HL-60 (cell line): ENCODE measurements at regions not wholly inside any gene's neighbourhood (a gene's known extent, or its start where the extent isn't known, plus 50 kb on each side); places are given as distances from the start of the nearest gene placed in this dataset.

ENCODE experiments used
- DNase-seq, 2 experiments: peaks; one replicate each; pipeline ENCODE4 v3.0.0-alpha.2; 2010 to 2020; ENCODE audit warnings: low read depth in 1 of 2, low spot score in 1 of 2
- H3K27ac ChIP-seq: fragments of 250-450 bp; sonication (Bioruptor Pico); replicated peaks from 2 replicates; pipeline ENCODE4 v1.5.1; 2020; ENCODE audit warnings: mild to moderate bottlenecking, moderate library complexity
- H3K27me3 ChIP-seq: fragments of 250-450 bp; sonication (Bioruptor Pico); 2 replicates; pipeline ENCODE4 v1.5.1; 2021; ENCODE audit warnings: mild to moderate bottlenecking, moderate library complexity; ENCODE audit not compliant: insufficient read depth, poor library complexity, severe bottlenecking
- H3K4me3 ChIP-seq: replicated peaks from 2 replicates; pipeline ENCODE4 v1.5.1; 2011; ENCODE audit warnings: mild to moderate bottlenecking, control low read depth, low read length; ENCODE audit not compliant: insufficient read depth
- CTCF ChIP-seq: IDR thresholded peaks from one replicate; pipeline ENCODE4 v1.5.1; 2011; ENCODE audit warnings: low read length, control low read depth, inconsistent platforms; ENCODE audit not compliant: insufficient read depth
- GABPA ChIP-seq: IDR thresholded peaks from 2 replicates; pipeline ENCODE4 v1.6.1; 2012; ENCODE audit warnings: low read depth
- POLR2AphosphoS5 ChIP-seq: IDR thresholded peaks from 2 replicates; pipeline ENCODE4 v1.6.1; 2012; ENCODE audit warnings: low read depth
- REST ChIP-seq: IDR thresholded peaks from 2 replicates; pipeline ENCODE4 v1.6.1; 2012; ENCODE audit warnings: low read depth; ENCODE audit not compliant: insufficient replicate concordance
- SPI1 ChIP-seq: IDR thresholded peaks from 2 replicates; pipeline ENCODE4 v1.6.1; 2012; ENCODE audit warnings: low read depth, mild to moderate bottlenecking, borderline replicate concordance

- H3K27ac ChIP-seq: no peak overlapping the region
- H3K4me3 ChIP-seq: no peak overlapping the region
- TF ChIP-seq REST (no peak), CTCF (no peak), GABPA (no peak), POLR2AphosphoS5 (no peak), SPI1 (no peak)
- H3K27me3 ChIP-seq: no peaks in the 10 kb centered on the region
- no peak for DNase-seq
Observed at GRCh38 chr2:198711484-198711883, 746.3 kb downstream of the SATB2 start.

GRCh38 chr2:198710562-198710961, 747.2 kb downstream of the SATB2 start:
- no peak for TF ChIP-seq GABPA
- TF ChIP-seq POLR2AphosphoS5: no peak
- TF ChIP-seq SPI1: no peak
- no peak for TF ChIP-seq REST
- TF ChIP-seq CTCF: no peak
- Histone ChIP-seq H3K27ac (no peak overlapping the region), H3K4me3 (no peak overlapping the region), H3K27me3 (no peaks in the 10 kb centered on the region)
- DNase-seq: no peak

GRCh38 chr2:198706476-198707082, 751.2 kb downstream of the SATB2 start:
- H3K4me3 ChIP-seq: no peak overlapping the region
- TF ChIP-seq SPI1: no peak
- TF ChIP-seq POLR2AphosphoS5: no peak
- TF ChIP-seq CTCF: no peak
- TF ChIP-seq REST: no peak
- no peak for TF ChIP-seq GABPA
- H3K27ac ChIP-seq: no peak overlapping the region
- H3K27me3 ChIP-seq: no peaks in the 10 kb centered on the region
- no peak for DNase-seq
